H9 (cell line): ENCODE measurements at regions not wholly inside any gene's neighbourhood (a gene's known extent, or its start where the extent isn't known, plus 50 kb on each side); places are given as distances from the start of the nearest gene placed in this dataset.

Experiments used
- DNase-seq: peaks from one replicate; pipeline ENCODE4 v3.0.0-alpha.2; 2017
- H2AFZ ChIP-seq: one replicate; pipeline ENCODE4 v1.6.1; 2013; ENCODE audit warnings: mild to moderate bottlenecking, low read length, control low read depth, moderate library complexity
- H2AK5ac ChIP-seq: 2 replicates; pipeline ENCODE4 v1.6.1; 2013; ENCODE audit warnings: low read length, control low read depth, mixed read lengths; ENCODE audit not compliant: insufficient read length
- H2BK120ac ChIP-seq: one replicate; pipeline ENCODE4 v1.6.1; 2013; ENCODE audit warnings: low read depth, mild to moderate bottlenecking, low read length, control low read depth, inconsistent platforms; ENCODE audit not compliant: poor library complexity, severe bottlenecking
- H2BK12ac ChIP-seq: 2 replicates; pipeline ENCODE4 v1.6.1; 2013; ENCODE audit warnings: low read length, control low read depth, mixed read lengths, low read depth; ENCODE audit not compliant: insufficient read length
- H2BK15ac ChIP-seq: 2 replicates; pipeline ENCODE4 v1.6.1; 2013; ENCODE audit warnings: low read depth, low read length, control low read depth
- H2BK20ac ChIP-seq: one replicate; pipeline ENCODE4 v1.6.1; 2013; ENCODE audit warnings: low read depth, mild to moderate bottlenecking, low read length, control low read depth, inconsistent platforms; ENCODE audit not compliant: poor library complexity, severe bottlenecking
- H2BK5ac ChIP-seq: 2 replicates; pipeline ENCODE4 v1.6.1; 2013; ENCODE audit warnings: low read length, control low read depth, mixed read lengths; ENCODE audit not compliant: insufficient read length
- H3K14ac ChIP-seq: 2 replicates; pipeline ENCODE4 v1.6.1; 2013; ENCODE audit warnings: low read length, control low read depth; ENCODE audit not compliant: insufficient read depth
- H3K18ac ChIP-seq: 2 replicates; pipeline ENCODE4 v1.6.1; 2013; ENCODE audit warnings: low read depth, mild to moderate bottlenecking, mixed read lengths, low read length, control low read depth; ENCODE audit not compliant: insufficient read length
- H3K23ac ChIP-seq: 2 replicates; pipeline ENCODE4 v1.6.1; 2013; ENCODE audit warnings: low read length, control low read depth, mixed read lengths, low read depth; ENCODE audit not compliant: insufficient read length
- H3K23me2 ChIP-seq: 2 replicates; pipeline ENCODE4 v1.6.1; 2013; ENCODE audit warnings: low read depth, mild to moderate bottlenecking, mixed read lengths, low read length, control low read depth; ENCODE audit not compliant: insufficient read length, poor library complexity, severe bottlenecking
- H3K27ac ChIP-seq: 2 replicates; pipeline ENCODE4 v1.5.1; 2013; ENCODE audit warnings: low read length, control low read depth, mixed read lengths, low read depth; ENCODE audit not compliant: insufficient read length
- H3K27me3 ChIP-seq: 2 replicates; pipeline ENCODE4 v1.6.1; 2013; ENCODE audit warnings: low read length, control low read depth, inconsistent platforms; ENCODE audit not compliant: insufficient read depth
- H3K4ac ChIP-seq: 2 replicates; pipeline ENCODE4 v1.6.1; 2013; ENCODE audit warnings: low read depth, mild to moderate bottlenecking, control low read depth, inconsistent platforms, low read length, moderate library complexity
- H3K4me1 ChIP-seq: 2 replicates; pipeline ENCODE4 v1.6.1; 2013; ENCODE audit warnings: low read length, control low read depth, inconsistent platforms; ENCODE audit not compliant: insufficient read depth
- H3K4me2 ChIP-seq: 2 replicates; pipeline ENCODE4 v1.6.1; 2013; ENCODE audit warnings: low read length, control low read depth, mixed read lengths; ENCODE audit not compliant: insufficient read length, insufficient read depth
- H3K56ac ChIP-seq: 2 replicates; pipeline ENCODE4 v1.6.1; 2013; ENCODE audit warnings: low read depth, mild to moderate bottlenecking, mixed read lengths, low read length, control low read depth; ENCODE audit not compliant: insufficient read length
- H3K79me1 ChIP-seq: 2 replicates; pipeline ENCODE4 v1.6.1; 2013; ENCODE audit warnings: low read depth, mild to moderate bottlenecking, moderate library complexity, low read length, control low read depth, inconsistent platforms; ENCODE audit not compliant: insufficient read depth, poor library complexity, severe bottlenecking
- H3K79me2 ChIP-seq: 2 replicates; pipeline ENCODE4 v1.6.1; 2013; ENCODE audit warnings: low read length, control low read depth, inconsistent platforms; ENCODE audit not compliant: insufficient read depth
- H3K9ac ChIP-seq: 2 replicates; pipeline ENCODE4 v1.6.1; 2013; ENCODE audit warnings: low read length, control low read depth, mixed read lengths; ENCODE audit not compliant: insufficient read length; ENCODE audit errors: extremely low read depth
- H3K9me3 ChIP-seq: one replicate; pipeline ENCODE4 v1.6.1; 2013; ENCODE audit warnings: low read depth, low read length, inconsistent platforms; ENCODE audit not compliant: control insufficient read depth
- H3T11ph ChIP-seq: one replicate; pipeline ENCODE4 v1.6.1; 2013; ENCODE audit warnings: mild to moderate bottlenecking, low read length, control low read depth, inconsistent platforms
- H4K20me1 ChIP-seq: one replicate; pipeline ENCODE4 v1.6.1; 2013; ENCODE audit not compliant: control insufficient read depth, insufficient read length, insufficient read depth
- H4K5ac ChIP-seq: 2 replicates; pipeline ENCODE4 v1.6.1; 2013; ENCODE audit warnings: low read depth, mild to moderate bottlenecking, mixed read lengths, low read length, control low read depth; ENCODE audit not compliant: insufficient read length
- H4K8ac ChIP-seq: replicated peaks from 2 replicates; pipeline ENCODE4 v1.6.1; 2013; ENCODE audit warnings: low read length, control low read depth, mixed read lengths, low read depth; ENCODE audit not compliant: insufficient read length
- H4K91ac ChIP-seq: 2 replicates; pipeline ENCODE4 v1.6.1; 2013; ENCODE audit warnings: low read depth, mild to moderate bottlenecking, moderate library complexity, mixed read lengths, low read length, control low read depth; ENCODE audit not compliant: insufficient read length
- H3K27ac Mint-ChIP-seq, 3 experiments: 2 replicates in 2 of 3; 3 replicates in 1 of 3; pipeline ENCODE4 v1.8.0; 2020 to 2021; ENCODE audit warnings: mixed read lengths in 3 of 3, mild to moderate bottlenecking in 1 of 3, moderate library complexity in 1 of 3
- H3K27me3 Mint-ChIP-seq: 2 replicates; pipeline ENCODE4 v1.8.0; 2021; ENCODE audit warnings: low read depth, mild to moderate bottlenecking, moderate library complexity, mixed read lengths
- H3K36me3 Mint-ChIP-seq, 3 experiments: 2 replicates in 2 of 3; 3 replicates in 1 of 3; pipeline ENCODE4 v1.8.0; 2020 to 2021; ENCODE audit warnings: low read depth in 3 of 3, mixed read lengths in 3 of 3; ENCODE audit not compliant: insufficient read depth in 1 of 3
- H3K4me1 Mint-ChIP-seq, 2 experiments: 2 replicates each; pipeline ENCODE4 v1.8.0; 2020; ENCODE audit warnings: mixed read lengths in 2 of 2
- H3K4me3 Mint-ChIP-seq, 2 experiments: 2 replicates in 1 of 2; 3 replicates in 1 of 2; pipeline ENCODE4 v1.8.0; 2020 to 2021; ENCODE audit warnings: mild to moderate bottlenecking in 2 of 2, mixed read lengths in 2 of 2, moderate library complexity in 1 of 2
- H3K9me3 Mint-ChIP-seq, 2 experiments: 2 replicates in 1 of 2; 3 replicates in 1 of 2; pipeline ENCODE4 v1.8.0; 2020; ENCODE audit warnings: mild to moderate bottlenecking in 2 of 2, mixed read lengths in 2 of 2, moderate library complexity in 1 of 2
- WGBS: extraction: QIAGEN DNeasy Blood & Tissue Kit; methylation state at CpG from one replicate; pipeline ENCODE4 v1.1.7; 2013; ENCODE audit warnings: missing lambda C conversion rate, low lambda C conversion rate, mixed read lengths; ENCODE audit not compliant: insufficient read length; ENCODE audit errors: extremely low coverage; 5-methylcytosine and 5-hydroxymethylcytosine counted together
- TF ChIP-seq, protein P1 (sequence below): fragments of 200-600 bp; sonication (generic); conservative IDR thresholded peaks from 3 replicates; pipeline ENCODE4 v1.8.0; 2021; ENCODE audit warnings: antibody characterized with exemption, mild to moderate bottlenecking

- no peak overlapping the region for H3K9ac ChIP-seq
- H3K79me1 ChIP-seq = no peaks in the 10 kb centered on the region
- no peaks in the 10 kb centered on the region for H3K9me3 ChIP-seq
- H2BK5ac ChIP-seq = no peak overlapping the region
- no peak overlapping the region for H3K56ac ChIP-seq
- H3K36me3 Mint-ChIP-seq = no peaks in the 10 kb centered on the region
- H3K4me2 ChIP-seq = no peak overlapping the region
- TF ChIP-seq, protein P1, sequence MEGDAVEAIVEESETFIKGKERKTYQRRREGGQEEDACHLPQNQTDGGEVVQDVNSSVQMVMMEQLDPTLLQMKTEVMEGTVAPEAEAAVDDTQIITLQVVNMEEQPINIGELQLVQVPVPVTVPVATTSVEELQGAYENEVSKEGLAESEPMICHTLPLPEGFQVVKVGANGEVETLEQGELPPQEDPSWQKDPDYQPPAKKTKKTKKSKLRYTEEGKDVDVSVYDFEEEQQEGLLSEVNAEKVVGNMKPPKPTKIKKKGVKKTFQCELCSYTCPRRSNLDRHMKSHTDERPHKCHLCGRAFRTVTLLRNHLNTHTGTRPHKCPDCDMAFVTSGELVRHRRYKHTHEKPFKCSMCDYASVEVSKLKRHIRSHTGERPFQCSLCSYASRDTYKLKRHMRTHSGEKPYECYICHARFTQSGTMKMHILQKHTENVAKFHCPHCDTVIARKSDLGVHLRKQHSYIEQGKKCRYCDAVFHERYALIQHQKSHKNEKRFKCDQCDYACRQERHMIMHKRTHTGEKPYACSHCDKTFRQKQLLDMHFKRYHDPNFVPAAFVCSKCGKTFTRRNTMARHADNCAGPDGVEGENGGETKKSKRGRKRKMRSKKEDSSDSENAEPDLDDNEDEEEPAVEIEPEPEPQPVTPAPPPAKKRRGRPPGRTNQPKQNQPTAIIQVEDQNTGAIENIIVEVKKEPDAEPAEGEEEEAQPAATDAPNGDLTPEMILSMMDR = no peak
- H2AFZ ChIP-seq = no peak overlapping the region
- H3K27ac ChIP-seq = no peak overlapping the region
- peaks cover 10% of the 10 kb centered on the region for H3K27me3 Mint-ChIP-seq
- H3K79me2 ChIP-seq = no peaks in the 10 kb centered on the region
- H3K4me1 ChIP-seq = no peaks in the 10 kb centered on the region
- no peak overlapping the region for H4K8ac ChIP-seq
- no peak overlapping the region for H2AK5ac ChIP-seq
- H3K14ac ChIP-seq = no peak overlapping the region
- no peak overlapping the region for H3K4me3 Mint-ChIP-seq
- H3K18ac ChIP-seq = no peak overlapping the region
- H2BK15ac ChIP-seq = no peak overlapping the region
- peaks cover 7% of the 10 kb centered on the region in 2 experiments for H3K4me1 Mint-ChIP-seq
- no peaks in the 10 kb centered on the region for H3K27me3 ChIP-seq
- H2BK20ac ChIP-seq = no peak overlapping the region
- no peak overlapping the region for H4K91ac ChIP-seq
- no peak overlapping the region for H4K5ac ChIP-seq
- no peaks in the 10 kb centered on the region for H4K20me1 ChIP-seq
- no peak overlapping the region for H2BK12ac ChIP-seq
- no peaks in the 10 kb centered on the region for H3K9me3 Mint-ChIP-seq
- H3K23me2 ChIP-seq = no peaks in the 10 kb centered on the region
- no CpG with 5 or more reads among the region's 6 CpGs for WGBS
- no peak overlapping the region for H3K23ac ChIP-seq
- H3T11ph ChIP-seq = no peak overlapping the region
- H2BK120ac ChIP-seq = no peak overlapping the region
- H3K27ac Mint-ChIP-seq = no peak overlapping the region
- peak; percentile 10 for DNase-seq
- no peak overlapping the region for H3K4ac ChIP-seq
Measured at GRCh38 chr2:236899950-236900640, 185.6 kb upstream of the COPS8 start.
